IPS-18c (cell line): ENCODE measurements at regions not wholly inside any gene's neighbourhood (a gene's known extent, or its start where the extent isn't known, plus 50 kb on each side); places are given as distances from the start of the nearest gene placed in this dataset.

Experiments
- H3K4me3 ChIP-seq: 2 replicates; pipeline ENCODE4 v1.7.0; 2013; ENCODE audit warnings: low read depth, mild to moderate bottlenecking, low read length, moderate library complexity; ENCODE audit not compliant: insufficient read depth
- H3K9me3 ChIP-seq: one replicate; pipeline ENCODE4 v1.6.1; 2013; ENCODE audit warnings: mild to moderate bottlenecking, low read length, moderate library complexity; ENCODE audit not compliant: control insufficient read depth, insufficient read depth

DNA sequence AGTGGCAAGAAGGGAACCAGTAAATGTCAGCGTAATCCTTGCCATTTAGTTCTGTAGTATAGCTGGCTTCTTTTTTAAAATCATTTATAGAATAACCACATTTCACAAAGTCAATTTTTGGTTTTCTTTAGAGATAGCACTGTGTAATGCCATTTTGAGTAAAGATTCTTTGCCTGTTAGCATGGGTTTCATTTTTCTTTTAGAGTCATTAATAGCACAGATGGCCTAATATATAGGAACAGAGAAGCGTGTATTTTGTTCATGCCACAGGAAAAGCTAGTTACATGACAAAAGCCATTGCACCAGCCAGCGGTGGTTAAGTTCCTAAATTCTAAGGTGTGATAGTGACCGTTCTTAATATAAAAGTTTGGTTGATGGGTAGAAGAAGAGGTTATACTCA, 1363.9 kb downstream of the MAT2B start:
- H3K4me3 ChIP-seq: no peak overlapping the region
- H3K9me3 ChIP-seq: no peaks in the 10 kb centered on the region

DNA sequence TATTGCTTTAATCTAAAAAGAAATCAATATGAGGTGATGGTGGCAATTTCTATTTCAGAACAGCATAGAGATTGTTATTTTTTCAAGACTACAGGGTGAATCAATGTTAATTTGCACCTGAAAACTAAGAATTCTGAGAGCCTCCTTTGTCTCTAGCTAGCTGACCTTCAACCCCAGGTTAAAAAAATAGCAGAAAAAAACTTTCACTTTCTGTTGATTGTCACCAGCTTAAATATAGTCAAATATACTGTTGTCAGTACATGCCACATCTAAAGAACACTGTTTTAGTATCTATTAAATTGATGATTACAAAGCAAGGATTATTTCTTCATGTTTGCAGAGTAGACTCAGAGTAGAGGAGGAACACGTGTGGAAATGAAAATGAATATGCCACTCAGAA, 1371.4 kb downstream of the MAT2B start:
- H3K4me3 ChIP-seq: no peak overlapping the region
- no peaks in the 10 kb centered on the region for H3K9me3 ChIP-seq

DNA sequence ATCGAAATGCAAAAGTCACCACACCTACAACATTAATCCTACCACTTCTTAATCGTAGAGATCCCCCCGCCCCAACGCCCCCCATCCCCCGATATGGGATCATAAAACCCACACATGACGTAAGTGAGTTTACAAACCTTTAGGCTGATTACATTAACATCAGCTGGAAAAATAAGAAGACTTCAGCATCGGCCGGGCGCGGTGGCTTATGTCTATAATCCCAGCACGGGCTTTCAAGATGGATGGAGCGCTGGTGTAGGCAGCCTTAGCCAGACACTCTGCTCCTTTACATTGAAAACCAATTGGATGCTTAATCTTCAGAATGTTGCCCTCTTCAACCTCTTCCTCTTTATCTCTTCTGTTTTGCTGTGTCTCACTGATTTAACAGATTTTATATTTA, 1376.0 kb downstream of the MAT2B start:
- Histone ChIP-seq H3K4me3 (no peak overlapping the region), H3K9me3 (no peaks in the 10 kb centered on the region)

DNA sequence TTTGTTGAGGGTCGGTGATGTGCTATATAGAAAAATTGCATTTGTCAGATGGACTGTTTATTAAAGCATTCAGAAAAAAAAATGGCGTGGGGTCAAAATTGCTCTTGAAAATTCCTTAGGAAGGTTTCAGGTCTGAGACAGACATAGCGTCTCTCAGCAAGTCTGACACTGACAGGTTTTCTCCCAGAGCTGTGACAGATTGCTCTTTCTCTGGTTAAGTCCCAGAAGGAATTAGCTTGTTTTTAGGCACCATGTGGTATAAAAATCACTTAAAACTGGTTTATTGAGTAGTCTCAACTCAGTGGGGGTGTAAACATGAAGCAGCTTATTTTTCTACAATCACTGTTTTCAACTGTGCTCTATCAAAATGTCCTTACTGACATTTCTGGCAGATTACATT, 1379.8 kb downstream of the MAT2B start:
- Histone ChIP-seq H3K4me3 (no peak overlapping the region), H3K9me3 (no peaks in the 10 kb centered on the region)

DNA sequence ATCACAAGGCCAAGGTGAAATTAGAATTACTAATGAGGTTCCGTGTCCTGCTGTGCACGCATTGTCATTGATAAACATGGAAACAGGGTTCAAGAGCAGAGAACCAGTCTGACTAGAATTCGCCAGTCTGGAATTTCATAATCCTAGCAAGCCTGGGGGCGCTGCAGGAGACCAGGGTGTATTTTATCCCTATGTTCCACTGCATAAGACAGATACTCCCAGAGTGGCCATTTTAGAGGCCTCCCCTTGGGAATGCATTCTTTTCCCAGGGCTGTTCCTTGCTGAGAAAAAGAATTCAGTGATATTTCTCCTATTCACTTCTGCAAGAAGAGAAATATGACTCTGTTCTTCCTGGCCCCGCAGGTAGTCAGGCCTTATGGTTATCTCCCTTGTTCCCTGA, 1387.7 kb downstream of the MAT2B start:
- Histone ChIP-seq H3K9me3 (peaks cover 3% of the 10 kb centered on the region), H3K4me3 (no peak overlapping the region)

DNA sequence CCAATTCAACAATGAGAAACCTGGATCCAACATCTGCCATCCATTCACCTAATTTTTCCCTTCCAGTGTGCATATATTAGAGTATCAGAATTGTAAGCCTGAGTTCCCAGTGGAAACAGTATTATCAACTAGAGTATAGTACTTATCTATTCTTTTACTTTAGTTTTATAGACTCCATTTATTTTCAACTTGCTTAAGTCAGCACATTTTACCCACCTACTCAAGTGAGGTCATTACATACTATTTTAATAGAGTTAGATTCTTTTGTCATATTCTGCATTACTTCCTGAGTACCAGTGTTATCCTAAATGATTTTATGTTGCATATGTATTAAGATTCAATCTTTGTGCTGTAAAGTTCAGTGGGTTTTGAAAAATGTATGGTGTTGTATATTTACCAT, 1393.3 kb downstream of the MAT2B start:
- no peak overlapping the region for H3K4me3 ChIP-seq

DNA sequence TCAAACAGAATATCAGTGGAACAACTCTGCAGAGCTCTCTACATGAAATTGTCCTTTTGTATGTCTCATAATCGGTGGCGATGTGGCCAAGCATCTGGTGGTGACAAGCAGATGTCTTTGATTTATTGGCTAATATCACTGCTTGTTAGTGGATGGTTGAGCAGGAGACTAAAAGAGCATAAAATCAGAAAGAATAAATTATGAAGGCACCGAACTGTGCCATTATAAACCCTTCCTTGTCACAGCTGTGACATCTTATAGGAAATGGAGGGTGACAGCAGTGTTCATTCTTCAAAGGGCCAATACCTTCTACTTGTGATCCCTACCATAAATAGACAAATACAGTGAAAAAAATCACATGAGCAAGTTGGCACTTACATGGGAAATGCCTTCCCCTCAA, 1404.3 kb downstream of the MAT2B start:
- H3K9me3 ChIP-seq: no peaks in the 10 kb centered on the region
- H3K4me3 ChIP-seq: no peak overlapping the region

More for the DNA sequence above, 1393.3 kb downstream of the MAT2B start:
- no peaks in the 10 kb centered on the region for H3K9me3 ChIP-seq

DNA sequence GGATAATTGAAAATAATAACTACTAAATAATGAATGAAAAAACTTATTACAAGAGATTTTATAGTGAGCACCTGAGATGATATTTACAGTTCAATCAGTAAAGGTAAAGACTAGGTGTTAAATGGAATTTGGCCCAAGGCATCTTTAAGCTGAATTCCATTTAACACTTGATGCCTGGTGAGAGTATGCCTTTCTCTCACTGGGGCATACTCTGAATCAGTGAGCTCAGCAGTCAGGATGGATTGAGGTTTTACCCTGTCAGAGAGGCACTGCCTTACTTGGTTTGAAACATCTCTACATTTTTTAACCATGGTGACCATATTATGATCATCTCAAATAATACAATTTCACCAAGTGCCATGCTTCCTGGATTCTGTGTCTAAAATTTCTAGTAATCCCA, 1416.3 kb downstream of the MAT2B start:
- no peak overlapping the region for H3K4me3 ChIP-seq
- no peaks in the 10 kb centered on the region for H3K9me3 ChIP-seq

DNA sequence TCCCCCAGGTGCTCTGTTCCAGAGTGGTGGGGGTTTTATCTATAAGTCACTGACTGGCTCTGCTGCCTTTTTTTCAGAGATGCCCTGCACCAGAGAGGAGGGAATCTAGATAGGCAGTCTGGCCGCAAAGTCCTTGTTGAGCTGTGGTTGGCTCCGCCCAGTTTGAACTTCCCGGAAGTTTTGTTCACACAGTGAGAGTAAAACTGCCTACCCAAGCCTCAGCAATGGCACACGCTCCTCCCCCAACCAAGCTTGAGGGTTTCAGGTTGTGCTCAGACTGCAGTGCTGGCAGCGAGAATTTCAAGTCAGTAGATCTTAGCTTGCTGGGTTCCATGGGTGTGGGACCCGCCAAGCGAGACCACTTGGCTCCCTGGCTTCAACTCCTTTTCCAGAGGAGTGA, 1428.6 kb downstream of the MAT2B start:
- H3K4me3 ChIP-seq: no peak overlapping the region

GRCh38 chr5:164934561-164934960, 1429.1 kb downstream of the MAT2B start:
- Histone ChIP-seq H3K9me3 (no peaks in the 10 kb centered on the region), H3K4me3 (no peak overlapping the region)

More for the DNA sequence above, 1428.6 kb downstream of the MAT2B start:
- no peaks in the 10 kb centered on the region for H3K9me3 ChIP-seq

GRCh38 chr5:164941132-164941531, 1435.7 kb downstream of the MAT2B start:
- H3K9me3 ChIP-seq: no peaks in the 10 kb centered on the region
- H3K4me3 ChIP-seq: no peak overlapping the region

- Histone ChIP-seq H3K4me3 (no peak overlapping the region), H3K9me3 (no peaks in the 10 kb centered on the region)
Observed at GRCh38 chr5:164950927-164951326, 1445.5 kb downstream of the MAT2B start.

- Histone ChIP-seq H3K4me3 (no peak overlapping the region), H3K9me3 (no peaks in the 10 kb centered on the region)
Observed at GRCh38 chr5:164951570-164951969, 1446.2 kb downstream of the MAT2B start.

- H3K4me3 ChIP-seq: no peak overlapping the region
- no peaks in the 10 kb centered on the region for H3K9me3 ChIP-seq
Observed at GRCh38 chr5:164958688-164959087, 1453.3 kb downstream of the MAT2B start.

GRCh38 chr5:164959761-164960160, 1454.3 kb downstream of the MAT2B start:
- Histone ChIP-seq H3K9me3 (no peaks in the 10 kb centered on the region), H3K4me3 (no peak overlapping the region)

GRCh38 chr5:164962329-164962961, 1457.0 kb downstream of the MAT2B start:
- no peak overlapping the region for H3K4me3 ChIP-seq
- no peaks in the 10 kb centered on the region for H3K9me3 ChIP-seq

DNA sequence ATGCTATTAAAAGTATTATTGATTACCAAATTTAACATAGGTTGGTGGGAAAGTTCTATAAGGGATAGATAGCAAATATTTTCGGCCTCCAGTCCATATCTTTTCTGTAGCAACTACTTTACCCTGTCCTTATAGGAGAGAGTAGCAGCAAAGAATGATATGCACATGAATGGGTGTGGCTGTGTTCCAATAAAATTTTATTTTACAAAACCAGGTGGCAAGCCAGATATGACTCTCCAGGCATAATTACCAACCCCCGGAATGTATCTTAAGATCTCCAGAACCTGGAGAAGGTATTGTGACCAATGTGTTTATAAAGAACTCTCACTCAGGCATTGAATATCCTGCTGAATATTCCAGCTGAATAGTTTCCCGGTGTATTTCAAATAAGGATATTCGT, 1461.2 kb downstream of the MAT2B start:
- Histone ChIP-seq H3K4me3 (no peak overlapping the region), H3K9me3 (peaks cover 2% of the 10 kb centered on the region)

- H3K9me3 ChIP-seq: peaks cover 2% of the 10 kb centered on the region
- no peak overlapping the region for H3K4me3 ChIP-seq
Observed at GRCh38 chr5:164967354-164967753, 1461.9 kb downstream of the MAT2B start.

- Histone ChIP-seq H3K4me3 (no peak overlapping the region), H3K9me3 (peaks cover 2% of the 10 kb centered on the region)
Observed at GRCh38 chr5:164972973-164973372, 1467.6 kb downstream of the MAT2B start.
